ENCODE measurements at regions not wholly inside any gene's neighbourhood (a gene's known extent, or its start where the extent isn't known, plus 50 kb on each side); places are given as distances from the start of the nearest gene placed in this dataset.
A peak's percentile ranks its signal among the peaks of the same experiment; 100 is the strongest.

- no peak for DNase-seq
Measured at GRCh38 chr14:97539884-97540283, 742.7 kb downstream of the VRK1 start.

- no peak for DNase-seq
Measured at GRCh38 chr14:97543221-97543620, 746.0 kb downstream of the VRK1 start.

- no peak for DNase-seq
Measured at GRCh38 chr14:97543816-97544215, 746.6 kb downstream of the VRK1 start.

GRCh38 chr14:97544571-97544970 is 747.4 kb downstream of the VRK1 start:
- DNase-seq = no peak

- DNase-seq = no peak
Measured at GRCh38 chr14:97546491-97547230, 749.5 kb downstream of the VRK1 start.

GRCh38 chr14:97550463-97550862 is 753.3 kb downstream of the VRK1 start:
- DNase-seq = no peak

GRCh38 chr14:97554597-97554996 is 757.4 kb downstream of the VRK1 start:
- no peak for DNase-seq

- no peak for DNase-seq
Measured at GRCh38 chr14:97564334-97564733, 767.2 kb downstream of the VRK1 start.

GRCh38 chr14:97571201-97571600 is 774.0 kb downstream of the VRK1 start:
- no peak for DNase-seq

GRCh38 chr14:97571866-97572555 is 774.8 kb downstream of the VRK1 start:
- DNase-seq = no peak

- no peak for DNase-seq
Measured at GRCh38 chr14:97572583-97573458, 775.6 kb downstream of the VRK1 start.

- DNase-seq = no peak
Measured at GRCh38 chr14:97575677-97576076, 778.5 kb downstream of the VRK1 start.

GRCh38 chr14:97578982-97579548 is 781.9 kb downstream of the VRK1 start:
- no peak for DNase-seq

GRCh38 chr14:97581016-97581415 is 783.8 kb downstream of the VRK1 start:
- no peak for DNase-seq

GRCh38 chr14:97582022-97582421 is 784.8 kb downstream of the VRK1 start:
- DNase-seq = no peak

- no peak for DNase-seq
Measured at GRCh38 chr14:97584528-97584927, 787.3 kb downstream of the VRK1 start.

- DNase-seq = no peak
Measured at GRCh38 chr14:97592341-97592980, 795.3 kb downstream of the VRK1 start.

- no peak for DNase-seq
Measured at GRCh38 chr14:97594306-97594705, 797.1 kb downstream of the VRK1 start.

GRCh38 chr14:97602438-97603117 is 805.4 kb downstream of the VRK1 start:
- peak; percentile 47 for DNase-seq

- DNase-seq = no peak
Measured at GRCh38 chr14:97603201-97603600, 806.0 kb downstream of the VRK1 start.

GRCh38 chr14:97604731-97605130 is 807.5 kb downstream of the VRK1 start:
- no peak for DNase-seq

GRCh38 chr14:97618401-97618800 is 821.2 kb downstream of the VRK1 start:
- no peak for DNase-seq

Measured in stimulated activated naive CD4-positive, alpha-beta T cell treated with Interleukin-2 at 50 U/mL for 16 hours (primary cell).